AG08396 (cell line): ENCODE measurements at regions not wholly inside any gene's neighbourhood (a gene's known extent, or its start where the extent isn't known, plus 50 kb on each side); places are given as distances from the start of the nearest gene placed in this dataset.

Experiments used
- DNase-seq: peaks from one replicate; pipeline ENCODE4 v3.0.0; 2012; ENCODE audit warnings: low spot score, mixed read lengths

DNA sequence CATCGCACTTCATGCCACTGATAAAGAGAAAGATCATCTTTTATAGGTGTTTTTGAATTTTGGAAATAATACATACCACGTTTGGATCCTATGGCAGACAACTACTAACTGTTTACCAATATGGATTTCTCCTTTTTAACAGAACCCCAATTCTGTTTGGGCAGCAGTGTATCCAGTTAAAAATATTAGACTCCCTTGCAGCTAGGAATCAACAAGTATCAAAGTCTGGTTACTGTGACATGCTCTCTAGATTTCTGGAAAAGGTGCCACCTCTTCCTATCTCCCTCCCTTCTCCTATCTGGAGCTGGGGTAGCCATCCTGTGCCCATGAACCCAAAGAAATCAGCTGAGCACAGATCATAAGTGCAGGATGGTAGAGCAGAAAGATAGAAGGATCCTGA, 54.1 kb upstream of the DTNBP1 start:
- no peak for DNase-seq

DNA sequence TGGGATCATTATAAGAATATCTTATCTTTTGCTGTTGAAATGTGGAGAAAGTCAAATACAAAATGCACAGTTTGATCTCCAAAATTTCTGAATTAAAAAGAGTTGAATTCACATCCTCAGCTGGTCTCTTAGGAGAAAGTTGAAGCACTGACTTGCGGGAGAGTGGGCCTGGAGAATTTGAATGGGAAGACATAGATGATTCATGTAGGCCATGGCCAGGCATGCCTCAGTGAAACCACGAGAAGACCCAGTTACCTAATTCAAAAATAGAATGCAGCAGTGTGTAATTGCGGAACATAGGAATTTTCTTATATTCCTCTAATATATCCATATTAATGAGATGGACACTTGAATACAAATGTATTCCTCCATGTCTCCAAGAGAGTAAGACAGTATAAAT, 53.0 kb upstream of the DTNBP1 start:
- DNase-seq = no peak

DNA sequence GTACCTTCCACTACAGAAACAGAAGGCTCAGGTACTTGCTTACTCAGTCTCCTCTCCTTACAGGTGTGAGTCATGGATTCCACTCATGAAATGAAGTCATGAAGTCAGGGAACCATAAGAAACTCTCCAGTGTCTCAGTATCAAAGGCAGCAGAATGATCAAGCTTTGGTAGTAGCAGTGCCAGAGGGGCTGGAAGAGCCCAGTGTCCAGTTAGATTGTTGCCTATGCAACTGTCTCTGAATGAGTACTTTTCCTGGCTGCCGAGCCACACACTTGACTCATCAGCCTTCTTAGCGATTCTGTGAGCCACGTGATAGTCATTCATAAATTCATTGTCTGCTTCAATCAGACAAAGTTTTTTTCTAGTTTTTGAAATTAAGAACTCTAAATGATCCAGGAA, 52.2 kb upstream of the DTNBP1 start:
- no peak for DNase-seq

DNA sequence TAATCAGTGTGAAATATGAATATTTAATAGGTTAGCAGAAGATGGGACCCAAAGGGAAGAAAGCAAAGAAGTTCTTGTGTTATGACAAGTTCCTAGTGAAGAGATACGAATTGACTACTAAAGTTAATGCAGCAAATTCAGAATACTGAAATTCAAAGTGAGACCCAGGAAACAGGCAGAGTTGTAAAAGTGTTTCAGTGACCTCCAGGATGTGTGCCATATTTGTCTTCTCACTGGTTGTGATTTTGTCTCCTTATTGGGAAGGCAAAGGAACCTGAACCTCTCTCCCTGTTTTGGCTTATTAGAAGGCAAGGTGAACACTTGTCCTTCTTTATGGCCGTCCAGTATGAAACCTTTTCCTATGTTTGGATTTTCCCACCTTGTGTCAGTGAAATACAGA, 51.8 kb upstream of the DTNBP1 start:
- no peak for DNase-seq

DNA sequence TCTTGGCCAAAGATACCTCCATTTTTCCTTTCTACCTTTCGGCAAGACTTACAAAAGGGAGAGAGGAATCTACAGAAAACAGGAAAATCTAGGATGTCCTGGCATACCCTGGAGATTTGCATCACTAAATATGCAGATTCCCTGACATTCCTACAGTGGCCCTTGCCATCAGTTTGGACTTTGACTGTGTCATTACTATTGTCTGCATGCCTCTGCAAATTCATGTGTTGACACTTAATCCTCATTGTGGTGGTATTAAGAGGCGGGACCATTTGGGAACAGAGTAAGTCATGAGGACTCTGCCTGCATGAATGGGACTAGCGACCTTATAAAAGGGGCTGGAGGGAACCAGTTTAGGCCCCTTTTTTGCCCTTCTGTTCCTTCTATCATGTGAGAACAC, 50.5 kb upstream of the DTNBP1 start:
- DNase-seq = no peak

DNA sequence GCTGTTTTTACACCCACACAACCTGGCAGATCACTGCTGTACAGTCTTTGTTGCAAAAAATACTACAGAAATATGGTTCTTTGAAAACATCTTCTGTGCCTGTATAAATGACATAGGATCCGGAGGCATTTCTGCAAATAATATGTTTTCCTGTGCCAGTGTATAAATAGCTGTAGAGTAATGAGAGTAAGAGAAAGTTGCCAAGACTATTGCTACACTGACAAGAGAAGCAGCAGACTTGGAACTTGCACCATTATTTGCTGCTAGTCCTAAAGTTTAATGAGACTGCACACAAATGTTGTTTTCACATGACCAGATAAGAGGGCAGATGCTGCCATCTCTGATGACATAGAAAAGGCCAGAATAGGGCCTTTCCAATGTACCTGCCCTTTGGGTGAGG, 50.0 kb upstream of the DTNBP1 start:
- no peak for DNase-seq
